GM20000 (cell line): ENCODE measurements at regions not wholly inside any gene's neighbourhood (a gene's known extent, or its start where the extent isn't known, plus 50 kb on each side); places are given as distances from the start of the nearest gene placed in this dataset.
"Not testable (repeated sequence)": the region's sequence is repeated elsewhere in the genome, so short reads cannot be mapped to it uniquely, and the experiment has no call there.

Experiments used
- DNase-seq: peaks from one replicate; pipeline ENCODE4 v3.0.0; 2012; ENCODE audit warnings: low spot score
- CTCF ChIP-seq: IDR thresholded peaks from 2 replicates; pipeline ENCODE4 v1.5.1; 2012; ENCODE audit warnings: mild to moderate bottlenecking, control low read depth; ENCODE audit errors: extremely low read depth, missing control alignments

- TF ChIP-seq CTCF, result no peak
- no peak for DNase-seq
Measured at GRCh38 chr19:27843861-27844260, 1369.1 kb downstream of the UQCRFS1 start.

GRCh38 chr19:27833031-27833430, 1379.9 kb downstream of the UQCRFS1 start:
- TF ChIP-seq CTCF, result no peak
- no peak for DNase-seq

- DNase-seq, result no peak
- no peak for TF ChIP-seq CTCF
Measured at GRCh38 chr19:27828829-27829228, 1384.1 kb downstream of the UQCRFS1 start.

- no peak for DNase-seq
- TF ChIP-seq CTCF, result no peak
Measured at GRCh38 chr19:27824108-27824507, 1388.8 kb downstream of the UQCRFS1 start.

- TF ChIP-seq CTCF, result no peak
- no peak for DNase-seq
Measured at GRCh38 chr19:27822336-27822735, 1390.6 kb downstream of the UQCRFS1 start.

GRCh38 chr19:27821418-27822018, 1391.4 kb downstream of the UQCRFS1 start:
- no peak for DNase-seq
- TF ChIP-seq CTCF, result no peak

- TF ChIP-seq CTCF, result no peak
- no peak for DNase-seq
Measured at GRCh38 chr19:27815985-27816384, 1397.0 kb downstream of the UQCRFS1 start.

- not testable (repeated sequence) for DNase-seq
Measured at GRCh38 chr19:27814834-27815233, 1398.1 kb downstream of the UQCRFS1 start.

- not testable (repeated sequence) for DNase-seq
Measured at GRCh38 chr19:27814274-27814673, 1398.7 kb downstream of the UQCRFS1 start.
